Sigmoid colon (tissue), 6 donors: ENCODE measurements at regions not wholly inside any gene's neighbourhood (a gene's known extent, or its start where the extent isn't known, plus 50 kb on each side); places are given as distances from the start of the nearest gene placed in this dataset.

Source experiments
- DNase-seq: peaks from one replicate; pipeline ENCODE4 v3.0.0-alpha.2; 2019
- H3K27ac ChIP-seq, 4 donors: fragments of 200-600 bp; sonication (generic); one replicate each; pipeline ENCODE4 v1.5.1; 2016 to 2019; ENCODE audit warnings: mild to moderate bottlenecking in 1 of 4
- H3K27me3 ChIP-seq, 3 donors: fragments of 200-600 bp; sonication (generic); one replicate each; pipeline ENCODE4 v1.5.1; 2019; ENCODE audit warnings: mild to moderate bottlenecking in 1 of 3
- H3K36me3 ChIP-seq, 4 donors: fragments of 200-600 bp; sonication (generic); one replicate each; pipeline ENCODE4 v1.5.1; 2016 to 2019
- H3K4me1 ChIP-seq, 4 donors: fragments of 200-600 bp; sonication (generic); one replicate each; pipeline ENCODE4 v1.5.1; 2017 to 2019
- H3K4me3 ChIP-seq, 4 donors: fragments of 200-600 bp; sonication (generic); one replicate each; pipeline ENCODE4 v1.5.1; 2017 to 2019; ENCODE audit warnings: mild to moderate bottlenecking in 2 of 4, moderate library complexity in 1 of 4
- H3K9me3 ChIP-seq, 4 donors: fragments of 200-600 bp in 3 of 4; sonication (generic) in 3 of 4; one replicate each; pipeline versions ENCODE4 v1.5.1 to v1.6.1; 2013 to 2019
- EP300 ChIP-seq, 4 donors: sonication (generic); formaldehyde crosslinking; IDR thresholded peaks; one replicate each; pipeline ENCODE4 v1.6.1; 2017; ENCODE audit warnings: antibody characterized with exemption in 4 of 4
- POLR2A ChIP-seq, 2 donors: fragments of 450-650 bp; IDR thresholded peaks; one replicate each; pipeline ENCODE4 v1.6.1; 2016; ENCODE audit warnings: antibody characterized with exemption in 2 of 2, mild to moderate bottlenecking in 2 of 2, moderate library complexity in 2 of 2
- POLR2AphosphoS5 ChIP-seq, 4 donors: sonication (generic); formaldehyde crosslinking; IDR thresholded peaks; one replicate each; pipeline ENCODE4 v1.6.1; 2017; ENCODE audit warnings: antibody characterized with exemption in 4 of 4
- WGBS, 2 donors: extraction: QIAGEN DNeasy Blood & Tissue Kit; methylation state at CpG; one replicate each; pipeline ENCODE4 v1.1.7; 2013; 5-methylcytosine and 5-hydroxymethylcytosine counted together
- intact Hi-C: fragments of 100-400 bp; cut with DNase I; formaldehyde crosslinking; loops from one replicate; pipeline ENCODE4 v1.15.1; 2023
- small RNA-seq, 3 donors: library from RNA; depleted of rRNA; stranded (forward); fragments of <200 nt; gene quantifications; one replicate each; pipeline ENCODE3, GENCODE V24; 2016
- TF ChIP-seq, protein P1 (sequence below), 4 experiments: fragments of 450-650 bp in 3 of 4; fragments of 200-600 bp in 1 of 4; IDR thresholded peaks; one replicate each; pipeline ENCODE4 v1.5.1; 2016 to 2019; ENCODE audit warnings: antibody characterized with exemption in 4 of 4, mild to moderate bottlenecking in 3 of 4, moderate library complexity in 2 of 4
- donor health status: healthy with polysubstance abuse.
- donor health status: healthy.

DNA sequence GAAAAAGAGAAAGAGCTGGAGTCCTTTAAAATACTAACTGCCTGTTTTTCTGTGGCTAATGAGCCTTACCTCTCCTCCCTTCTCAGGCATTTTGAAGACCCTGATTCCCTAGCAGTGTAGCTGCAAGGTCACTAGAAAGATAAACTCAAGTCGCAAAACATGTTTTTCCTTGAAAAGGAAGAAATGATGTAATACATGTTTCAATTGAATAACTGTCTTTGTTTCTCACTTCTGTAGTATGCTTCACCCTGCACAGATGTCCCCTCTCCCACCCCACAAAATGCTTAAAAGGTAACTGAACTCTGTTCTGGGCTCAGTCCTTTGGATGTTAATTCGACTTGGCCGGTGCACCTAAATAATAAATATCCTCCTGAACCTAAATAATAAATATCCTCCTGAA, 1350.3 kb downstream of the TMEM121 start:
- H3K4me3 ChIP-seq, result no peak overlapping the region
- DNase-seq, result no peak
- H3K27ac ChIP-seq, result no peak overlapping the region
- H3K36me3 ChIP-seq, result no peaks in the 10 kb centered on the region
- H3K9me3 ChIP-seq, result no peaks in the 10 kb centered on the region
- no peak for TF ChIP-seq POLR2A (IDR thresholded peaks at IDR 0.05)
- no peak for TF ChIP-seq EP300 (IDR thresholded peaks at IDR 0.05)
- TF ChIP-seq POLR2AphosphoS5 (IDR thresholded peaks at IDR 0.05), result no peak
- TF ChIP-seq, protein P1, sequence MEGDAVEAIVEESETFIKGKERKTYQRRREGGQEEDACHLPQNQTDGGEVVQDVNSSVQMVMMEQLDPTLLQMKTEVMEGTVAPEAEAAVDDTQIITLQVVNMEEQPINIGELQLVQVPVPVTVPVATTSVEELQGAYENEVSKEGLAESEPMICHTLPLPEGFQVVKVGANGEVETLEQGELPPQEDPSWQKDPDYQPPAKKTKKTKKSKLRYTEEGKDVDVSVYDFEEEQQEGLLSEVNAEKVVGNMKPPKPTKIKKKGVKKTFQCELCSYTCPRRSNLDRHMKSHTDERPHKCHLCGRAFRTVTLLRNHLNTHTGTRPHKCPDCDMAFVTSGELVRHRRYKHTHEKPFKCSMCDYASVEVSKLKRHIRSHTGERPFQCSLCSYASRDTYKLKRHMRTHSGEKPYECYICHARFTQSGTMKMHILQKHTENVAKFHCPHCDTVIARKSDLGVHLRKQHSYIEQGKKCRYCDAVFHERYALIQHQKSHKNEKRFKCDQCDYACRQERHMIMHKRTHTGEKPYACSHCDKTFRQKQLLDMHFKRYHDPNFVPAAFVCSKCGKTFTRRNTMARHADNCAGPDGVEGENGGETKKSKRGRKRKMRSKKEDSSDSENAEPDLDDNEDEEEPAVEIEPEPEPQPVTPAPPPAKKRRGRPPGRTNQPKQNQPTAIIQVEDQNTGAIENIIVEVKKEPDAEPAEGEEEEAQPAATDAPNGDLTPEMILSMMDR (IDR thresholded peaks at IDR 0.05), result no peak
- no peaks in the 10 kb centered on the region for H3K4me1 ChIP-seq
- intact Hi-C loops, result no loop called here
- 55 to 60% methylated on average over 3 of the region's 3 CpGs for WGBS, 2 donors
- H3K27me3 ChIP-seq, result peaks cover 2 to 44% (median 7%) of the 10 kb centered on the region in 3 donors

DNA sequence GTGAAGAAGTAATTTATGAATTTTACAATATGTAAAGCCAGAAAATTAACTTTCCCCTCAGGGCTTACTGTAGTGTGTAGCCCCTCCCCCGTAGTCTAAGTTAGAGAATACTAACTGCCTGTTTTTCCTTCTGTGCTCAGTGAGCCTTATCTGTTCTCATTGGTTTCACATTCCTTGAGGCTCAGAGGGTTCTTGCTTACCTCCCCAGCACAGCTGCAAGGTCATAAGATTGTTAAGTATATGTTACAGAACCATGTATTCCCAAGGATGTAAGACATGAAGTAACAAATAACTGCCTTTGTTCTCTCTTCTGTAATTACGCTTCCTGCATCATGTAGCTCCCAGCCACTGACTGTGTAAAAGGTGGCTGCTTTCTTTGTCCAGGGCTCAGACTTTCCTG, 1351.1 kb downstream of the TMEM121 start:
- Histone ChIP-seq H3K27ac (no peak overlapping the region), H3K4me1 (no peaks in the 10 kb centered on the region), H3K27me3 (peaks cover 2 to 44% (median 7%) of the 10 kb centered on the region in 3 donors), H3K4me3 (no peak overlapping the region), H3K9me3 (no peaks in the 10 kb centered on the region), H3K36me3 (no peaks in the 10 kb centered on the region)
- no peak for DNase-seq
- TF ChIP-seq EP300 (IDR thresholded peaks at IDR 0.05) (no peak), POLR2AphosphoS5 (IDR thresholded peaks at IDR 0.05) (no peak)
- TF ChIP-seq, protein P1 (IDR thresholded peaks at IDR 0.05), result no peak
- whole genome bisulfite sequencing, 2 donors, result 17 to 39% methylated on average over 2 of the region's 2 CpGs
- intact Hi-C loops, result no loop called here

DNA sequence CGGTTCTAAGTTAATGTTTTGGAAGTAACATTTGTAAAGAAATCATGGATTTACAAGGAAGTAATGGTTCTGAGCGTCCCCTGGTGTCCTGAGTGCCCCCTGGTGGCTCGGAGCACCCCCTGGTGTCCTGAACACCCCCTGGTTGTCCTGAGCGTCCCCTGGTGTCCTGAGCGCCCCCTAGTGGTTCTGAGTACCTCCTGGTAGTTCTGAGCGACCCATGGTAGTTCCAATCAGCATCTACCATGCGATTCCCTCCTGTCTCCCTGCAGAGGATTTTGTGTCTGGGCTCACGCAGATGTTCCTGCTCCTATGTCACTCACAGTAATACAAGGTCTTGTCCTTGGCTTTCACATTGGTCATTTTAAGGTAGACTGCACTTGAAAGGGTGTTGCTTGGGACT, 1352.9 kb downstream of the TMEM121 start:
- Histone ChIP-seq H3K4me1 (no peaks in the 10 kb centered on the region), H3K9me3 (no peaks in the 10 kb centered on the region), H3K36me3 (no peaks in the 10 kb centered on the region), H3K4me3 (no peak overlapping the region), H3K27ac (no peak overlapping the region), H3K27me3 (peaks cover 0 to 34% (median 1%) of the 10 kb centered on the region in 3 donors)
- WGBS, 2 donors, result 41 to 52% methylated on average over 8 of the region's 8 CpGs
- intact Hi-C loops, result no loop called here
- DNase-seq, result no peak
- TF ChIP-seq, protein P1 (IDR thresholded peaks at IDR 0.05), result no peak
- TF ChIP-seq POLR2AphosphoS5 (IDR thresholded peaks at IDR 0.05) (no peak), EP300 (IDR thresholded peaks at IDR 0.05) (no peak), POLR2A (IDR thresholded peaks at IDR 0.05) (no peak)

DNA sequence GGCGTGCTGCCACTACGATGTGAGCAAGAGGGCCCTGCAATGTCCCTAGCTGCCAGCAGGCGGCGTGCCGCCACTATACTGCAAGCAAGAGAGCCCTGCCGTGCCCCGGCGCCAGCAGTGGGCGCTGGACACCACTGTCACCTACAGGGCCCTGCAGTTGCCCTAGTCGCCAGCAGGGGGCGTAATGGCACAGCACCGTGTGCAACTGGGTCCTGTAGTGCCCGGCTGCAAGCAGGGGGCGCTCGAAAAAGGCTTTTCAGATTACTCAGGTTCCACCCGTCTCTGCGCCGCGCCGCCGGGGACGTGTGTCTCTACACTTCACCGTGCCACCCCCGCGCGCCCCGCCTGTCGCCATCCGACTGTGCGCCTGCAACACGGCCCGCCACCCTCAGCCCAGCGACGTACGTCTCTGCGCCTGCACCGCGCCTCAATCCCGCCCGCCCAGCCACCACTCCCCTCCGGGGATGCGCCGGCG, 1356.9 kb downstream of the TMEM121 start:
- Histone ChIP-seq H3K4me1 (no peaks in the 10 kb centered on the region), H3K27ac (no peak overlapping the region), H3K36me3 (no peaks in the 10 kb centered on the region), H3K4me3 (no peak overlapping the region), H3K9me3 (no peaks in the 10 kb centered on the region), H3K27me3 (peaks cover 0 to 5% (median 0%) of the 10 kb centered on the region in 3 donors)
- no peak for DNase-seq
- TF ChIP-seq, protein P1 (IDR thresholded peaks at IDR 0.05), result peak in 1 of 4 experiments; percentile 36
- TF ChIP-seq POLR2A (IDR thresholded peaks at IDR 0.05), result no peak
- 78 to 91% methylated on average over 44 of the region's 44 CpGs for WGBS, 2 donors
- intact Hi-C loops, result no loop called here

Small RNA genes lying in the stretch of these regions (small RNA-seq; reads per million reads assigned to genes)
- gene AC244452.1, result 0 reads per million in 3 donors
- 0 reads per million in 3 donors for gene IGHD1-1
- 0 reads per million in 3 donors for gene IGHD1-14
- gene IGHD1-20, result 0 reads per million in 3 donors
- 0 reads per million in 3 donors for gene IGHD1-26
- 0 reads per million in 3 donors for gene IGHD1-7
- gene IGHD2-15, result 0 reads per million in 3 donors
- gene IGHD2-2, result 0 reads per million in 3 donors
- gene IGHD2-21, result 0 reads per million in 3 donors
- 0 reads per million in 3 donors for gene IGHD2-8
- 0 reads per million in 3 donors for gene IGHD3-10
- gene IGHD3-16, result 0 reads per million in 3 donors
- gene IGHD3-22, result 0 reads per million in 3 donors
- 0 reads per million in 3 donors for gene IGHD3-3
- gene IGHD3-9, result 0 reads per million in 3 donors
- 0 reads per million in 3 donors for gene IGHD4-11
- gene IGHD4-17, result 0 reads per million in 3 donors
- 0 reads per million in 3 donors for gene IGHD4-23
- gene IGHD4-4, result 0 reads per million in 3 donors
- gene IGHD5-12, result 0 reads per million in 3 donors
- gene IGHD5-18, result 0 reads per million in 3 donors
- gene IGHD5-24, result 0 reads per million in 3 donors
- gene IGHD5-5, result 0 reads per million in 3 donors
- 0 reads per million in 3 donors for gene IGHD6-13
- 0 reads per million in 3 donors for gene IGHD6-19
- gene IGHD6-25, result 0 reads per million in 3 donors
- 0 reads per million in 3 donors for gene IGHD6-6
- gene IGHD7-27, result 0 reads per million in 3 donors
- 0 reads per million in 3 donors for gene IGHJ1
- gene IGHJ1P, result 0 reads per million in 3 donors
- 0 reads per million in 3 donors for gene IGHJ2
- 0 reads per million in 3 donors for gene IGHJ2P
- 0 reads per million in 3 donors for gene IGHJ3
- 0 reads per million in 3 donors for gene IGHJ3P
- gene IGHJ4, result 0 reads per million in 3 donors
- gene IGHJ5, result 0 reads per million in 3 donors
- gene IGHJ6, result 0 reads per million in 3 donors
- gene IGHV1-12, result 0 reads per million in 3 donors
- gene IGHV1-14, result 0 reads per million in 3 donors
- gene IGHV3-19, result 0 reads per million in 3 donors
- gene IGHV3-57, result 0 reads per million in 3 donors
- gene IGHV3-76, result 0 reads per million in 3 donors
- gene IGHV5-78, result 0 reads per million in 3 donors
- 0 reads per million in 3 donors for gene IGHV7-40
- 0 reads per million in 3 donors for gene IGHVII-1-1
- 0 reads per million in 3 donors for gene IGHVII-15-1
- gene IGHVII-22-1, result 0 reads per million in 3 donors
- 0 reads per million in 3 donors for gene IGHVII-28-1
- 0 reads per million in 3 donors for gene IGHVII-33-1
- 0 reads per million in 3 donors for gene IGHVII-40-1
- 0 reads per million in 3 donors for gene IGHVII-44-2
- 0 reads per million in 3 donors for gene IGHVII-46-1
- 0 reads per million in 3 donors for gene IGHVII-49-1
- 0 reads per million in 3 donors for gene IGHVII-51-2
- 0 reads per million in 3 donors for gene IGHVII-53-1
- gene IGHVII-60-1, result 0 reads per million in 3 donors
- gene IGHVII-62-1, result 0 reads per million in 3 donors
- 0 reads per million in 3 donors for gene IGHVII-67-1
- gene IGHVII-74-1, result 0 reads per million in 3 donors
- 0 reads per million in 3 donors for gene IGHVII-78-1
- gene IGHVIII-11-1, result 0 reads per million in 3 donors
- 0 reads per million in 3 donors for gene IGHVIII-13-1
- 0 reads per million in 3 donors for gene IGHVIII-2-1
- 0 reads per million in 3 donors for gene IGHVIII-22-2
- 0 reads per million in 3 donors for gene IGHVIII-25-1
- 0 reads per million in 3 donors for gene IGHVIII-26-1
- 0 reads per million in 3 donors for gene IGHVIII-38-1
- gene IGHVIII-5-1, result 0 reads per million in 3 donors
- gene IGHVIII-5-2, result 0 reads per million in 3 donors
- 0 reads per million in 3 donors for gene IGHVIII-67-2
- gene IGHVIII-67-3, result 0 reads per million in 3 donors
- gene IGHVIII-67-4, result 0 reads per million in 3 donors
- 0 reads per million in 3 donors for gene IGHVIII-76-1
- gene IGHVIII-82, result 0 reads per million in 3 donors
- 0 reads per million in 3 donors for gene MIR4507
- 0 reads per million in 3 donors for gene MIR4537
- 0 reads per million in 3 donors for gene MIR4538
- gene MIR4539, result 0 reads per million in 3 donors
- 0 reads per million in 3 donors for gene MIR5195
- 0 reads per million in 3 donors for gene MIR8071-1
- gene MIR8071-2, result 0 reads per million in 3 donors
- 0 reads per million in 3 donors for gene RNA5SP389
